ENCODE measurements at regions not wholly inside any gene's neighbourhood (a gene's known extent, or its start where the extent isn't known, plus 50 kb on each side); places are given as distances from the start of the nearest gene placed in this dataset.
A peak's percentile ranks its signal among the peaks of the same experiment; 100 is the strongest.
"Not testable (repeated sequence)": the region's sequence is repeated elsewhere in the genome, so short reads cannot be mapped to it uniquely, and the experiment has no call there.

DNA sequence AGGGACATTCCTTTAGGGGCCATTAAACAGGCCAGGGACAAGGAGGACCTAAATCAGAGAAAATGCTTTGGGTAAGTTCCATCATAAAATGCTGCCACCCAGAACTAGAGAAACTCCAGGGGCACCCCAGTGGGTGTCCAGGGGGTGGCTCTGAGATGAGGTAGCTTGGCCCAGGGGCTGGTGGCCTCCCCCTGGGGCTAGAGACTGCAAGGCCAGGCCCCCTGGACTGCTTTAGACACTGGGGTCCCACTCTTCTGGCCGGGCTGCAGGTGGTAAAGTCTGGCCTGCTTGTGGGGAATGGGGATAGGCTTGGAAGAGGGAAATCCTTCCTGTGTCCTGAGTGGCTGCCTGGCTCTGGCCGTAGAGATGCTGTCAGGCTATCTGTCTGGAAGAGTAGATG lies 169.6 kb upstream of the PODXL start:
- no peak for DNase-seq (ENCODE audit: low spot score)

- no peak for DNase-seq (ENCODE audit: low spot score)
These were observed 168.4 kb upstream of the PODXL start for GRCh38 chr7:131724776-131725345.

- DNase-seq (ENCODE audit: low spot score) = no peak
These were observed 167.5 kb upstream of the PODXL start for GRCh38 chr7:131723926-131724325.

DNA sequence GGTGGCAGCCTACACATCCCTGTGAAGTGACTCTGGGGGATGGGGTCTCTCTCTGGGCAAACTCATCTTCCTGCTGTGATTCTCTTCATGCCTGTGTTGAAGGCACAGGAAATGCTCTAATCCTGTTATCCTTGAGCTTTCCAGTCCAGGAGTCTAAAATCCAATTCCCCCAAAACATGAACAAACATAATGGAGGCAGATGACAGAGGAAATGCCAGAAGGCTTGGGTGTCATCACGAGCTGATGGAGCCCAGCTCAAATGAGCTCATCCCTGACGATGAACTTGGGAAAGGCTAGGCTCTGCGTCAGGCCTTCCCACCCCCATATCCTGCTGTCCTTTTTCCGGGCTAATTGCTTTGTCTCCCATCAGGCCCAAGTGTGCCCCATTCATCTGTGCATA lies 165.9 kb upstream of the PODXL start:
- DNase-seq (ENCODE audit: low spot score) = no peak

GRCh38 chr7:131721660-131722059 lies 165.2 kb upstream of the PODXL start:
- DNase-seq (ENCODE audit: low spot score) = no peak

- no peak for DNase-seq (ENCODE audit: low spot score)
These were observed 164.3 kb upstream of the PODXL start for GRCh38 chr7:131720703-131721102.

GRCh38 chr7:131717181-131717580 lies 160.8 kb upstream of the PODXL start:
- DNase-seq (ENCODE audit: low spot score) = no peak

DNA sequence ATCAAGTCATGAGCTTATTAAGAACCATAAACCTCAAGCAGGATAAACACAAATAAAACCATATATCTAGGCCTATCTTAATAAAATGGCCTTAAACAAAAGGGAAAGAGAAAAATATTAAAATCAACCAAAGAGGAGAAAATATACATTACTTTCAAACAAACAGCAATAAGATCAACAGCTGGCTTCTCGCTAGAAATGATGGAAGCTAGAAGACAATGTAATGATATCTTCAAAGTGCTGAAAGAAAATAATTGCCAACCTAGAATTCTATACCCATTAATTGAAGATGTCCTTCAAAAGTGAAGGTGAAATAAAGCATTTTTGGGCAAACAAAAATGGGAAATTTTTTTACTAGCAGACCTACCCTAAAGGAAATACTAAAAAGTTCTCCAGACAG lies 142.9 kb upstream of the PODXL start:
- DNase-seq (ENCODE audit: low spot score) = no peak

DNA sequence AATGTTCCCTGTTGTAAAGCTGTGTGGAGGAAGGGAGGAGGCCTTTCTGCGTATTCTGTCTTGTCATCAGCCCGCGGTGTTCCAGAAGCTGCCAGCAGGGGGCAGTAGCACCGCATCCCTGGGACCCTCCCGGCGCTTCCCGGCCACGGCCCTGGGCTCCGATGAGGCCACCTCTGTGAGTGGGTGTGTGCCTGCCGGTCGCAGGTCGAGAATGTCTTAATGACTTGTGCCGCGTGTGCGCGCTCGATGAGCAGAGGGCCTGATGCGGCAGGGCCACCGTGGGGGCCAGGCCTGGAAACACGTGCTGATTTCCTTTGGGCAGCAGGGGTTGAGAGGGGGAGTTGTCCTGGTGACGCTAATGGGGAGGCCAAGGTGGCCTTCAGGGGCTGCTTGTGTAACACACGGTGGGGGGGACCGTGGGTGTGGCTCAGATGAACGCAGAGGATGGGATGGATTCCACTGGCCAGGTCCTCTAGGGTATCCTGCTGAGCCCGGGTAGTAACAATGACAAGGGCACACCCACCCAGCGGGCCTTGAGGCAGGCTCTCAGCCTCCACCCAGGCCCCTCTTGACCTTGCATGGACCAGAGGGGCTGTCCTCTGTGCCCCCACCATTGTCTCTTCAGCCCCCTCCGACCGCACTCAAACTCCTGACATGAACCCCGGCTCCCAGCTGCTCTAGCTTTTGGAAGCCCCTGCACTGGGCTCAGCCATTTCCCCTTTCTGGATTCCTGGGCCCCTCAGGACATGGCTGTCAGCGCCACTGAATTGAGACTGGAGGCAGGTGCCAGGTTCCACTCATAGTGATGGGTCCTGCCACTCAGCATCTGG lies 135.9 kb upstream of the PODXL start:
- DNase-seq (ENCODE audit: low spot score) = peak; percentile 10

- no peak for DNase-seq (ENCODE audit: low spot score)
These were observed 135.2 kb upstream of the PODXL start for GRCh38 chr7:131691454-131692130.

- no peak for DNase-seq (ENCODE audit: low spot score)
These were observed 134.0 kb upstream of the PODXL start for GRCh38 chr7:131690441-131690840.

- DNase-seq (ENCODE audit: low spot score) = no peak
These were observed 133.3 kb upstream of the PODXL start for GRCh38 chr7:131689662-131690234.

- DNase-seq (ENCODE audit: low spot score) = peak; percentile 63
These were observed 132.6 kb upstream of the PODXL start for GRCh38 chr7:131688738-131689661.

DNA sequence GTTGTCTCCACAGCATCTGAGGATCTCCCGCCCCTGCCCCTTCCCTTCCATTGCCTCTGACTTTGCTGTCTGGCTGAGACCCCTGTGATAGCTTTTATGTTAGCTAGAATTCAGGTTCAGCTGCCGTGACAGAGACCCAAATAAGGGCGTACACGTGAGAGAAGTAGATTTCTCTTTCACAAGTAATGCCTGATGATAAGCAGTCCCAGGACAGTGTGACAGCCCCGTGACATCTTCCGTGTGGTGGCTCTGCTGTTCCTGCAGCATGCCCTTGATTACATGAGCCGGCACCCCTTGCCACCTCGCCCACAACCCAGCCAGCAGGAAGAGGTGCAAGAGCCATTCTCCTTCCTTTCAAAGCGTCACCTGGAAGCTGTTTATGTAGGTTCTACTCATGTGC lies 130.9 kb upstream of the PODXL start:
- DNase-seq (ENCODE audit: low spot score) = no peak

DNA sequence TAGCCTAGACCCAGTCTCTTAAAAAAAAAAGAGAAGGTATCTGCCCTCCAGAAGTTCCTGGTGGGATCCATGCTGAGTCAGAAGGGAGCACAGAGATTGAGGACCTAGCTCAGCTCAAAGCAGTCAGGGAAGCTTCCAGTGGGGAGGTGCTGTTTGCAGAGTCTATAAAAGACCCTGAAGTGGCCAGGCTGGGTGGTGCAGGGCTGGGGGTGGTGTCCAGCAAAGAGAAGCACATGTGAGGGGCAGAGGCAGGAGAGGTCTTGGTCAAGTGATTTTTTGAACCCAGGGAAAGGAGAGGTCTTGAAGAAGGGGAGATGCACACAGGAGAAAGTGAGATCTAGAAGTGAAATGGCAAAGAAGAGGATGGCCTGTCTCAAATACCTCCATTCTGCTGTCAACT lies 130.4 kb upstream of the PODXL start:
- DNase-seq (ENCODE audit: low spot score) = no peak

GRCh38 chr7:131683536-131684125 lies 127.2 kb upstream of the PODXL start:
- no peak for DNase-seq (ENCODE audit: low spot score)

DNA sequence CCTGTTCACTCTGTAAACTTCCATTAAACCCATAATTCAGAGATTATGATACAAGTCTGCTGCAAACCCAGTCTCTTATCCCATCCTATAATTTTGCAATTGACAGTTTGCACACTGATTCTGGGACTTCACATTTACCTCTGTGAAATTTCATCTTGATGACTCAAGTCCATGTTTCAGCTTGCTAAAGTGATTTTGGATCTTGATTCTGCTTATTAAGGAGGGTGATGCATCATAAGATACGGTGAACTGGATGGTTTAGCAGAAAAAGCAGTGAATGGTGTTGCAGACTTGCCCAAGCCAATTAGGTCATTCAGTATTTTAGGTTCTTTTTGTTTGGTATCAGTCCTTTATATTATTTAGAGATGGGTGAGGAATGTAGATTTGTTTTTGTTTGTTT lies 125.5 kb upstream of the PODXL start:
- no peak for DNase-seq (ENCODE audit: low spot score)

DNA sequence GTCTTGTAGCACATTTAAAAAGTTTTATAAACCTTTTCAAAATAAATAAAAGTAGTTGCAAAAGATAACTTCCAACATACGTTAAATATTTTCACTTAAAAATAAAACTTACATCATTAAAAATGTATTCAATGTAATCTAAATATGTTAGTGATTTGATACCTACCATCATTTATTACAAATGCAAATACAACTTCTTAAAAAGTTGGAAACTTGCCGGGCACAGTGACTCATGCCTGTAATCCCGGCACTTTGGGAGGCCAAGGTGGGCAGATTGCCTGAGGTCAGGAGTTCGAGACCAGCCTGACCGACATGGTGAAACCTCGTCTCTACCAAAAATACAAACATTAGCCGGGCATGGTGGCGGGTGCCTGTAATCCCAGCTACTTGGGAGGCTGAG lies 122.6 kb upstream of the PODXL start:
- not testable (repeated sequence) for DNase-seq (ENCODE audit: low spot score)

DNA sequence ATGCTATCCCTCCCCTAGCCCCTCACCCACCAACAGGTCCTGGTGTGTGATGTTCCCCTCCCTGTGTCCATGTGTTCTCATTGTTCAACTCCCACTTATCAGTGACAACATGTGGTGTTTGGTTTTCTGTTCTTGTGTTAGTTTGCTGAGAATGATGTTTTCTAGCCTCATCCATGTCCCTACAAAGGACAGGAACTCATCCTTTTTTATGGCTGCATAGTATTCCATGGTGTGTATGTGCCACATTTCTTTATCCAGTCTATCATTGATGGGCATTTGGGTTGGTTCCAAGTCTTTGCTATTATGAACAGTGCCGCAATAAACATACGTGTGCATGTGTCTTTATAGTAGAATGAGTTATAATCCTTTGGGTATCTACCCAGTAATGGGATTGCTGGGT lies 120.4 kb upstream of the PODXL start:
- not testable (repeated sequence) for DNase-seq (ENCODE audit: low spot score)

- no peak for DNase-seq (ENCODE audit: low spot score)
These were observed 117.7 kb upstream of the PODXL start for GRCh38 chr7:131674131-131674530.

DNA sequence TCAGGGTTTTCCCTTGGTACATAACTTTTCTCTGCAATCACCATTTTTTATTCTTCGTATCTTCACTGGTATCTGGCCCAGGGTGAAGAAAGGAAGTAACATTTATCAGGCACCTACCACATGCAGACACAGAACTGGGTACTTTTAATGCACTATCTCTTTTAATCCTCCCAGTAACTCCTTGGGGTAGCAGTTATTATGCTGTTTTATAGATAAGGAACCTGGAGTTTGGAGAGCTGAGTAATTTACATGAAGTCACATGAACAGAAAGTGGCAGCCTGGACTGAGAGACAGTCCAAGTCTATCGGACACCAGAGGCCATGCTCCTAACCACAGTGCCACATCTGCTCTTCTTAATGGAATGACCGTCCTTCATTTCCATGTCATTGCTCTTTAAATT lies 117.1 kb upstream of the PODXL start:
- DNase-seq (ENCODE audit: low spot score) = no peak

Data from CD4-positive, alpha-beta T cell treated with Interleukin-2 at 100 ng/mL for 4 hours (primary cell).